Activated gamma-delta T cell treated with anti-CD3 and anti-CD28 coated beads, Interleukin-2, amount 50 U/mL, for 16 hours (primary cell): ENCODE measurements at regions not wholly inside any gene's neighbourhood (a gene's known extent, or its start where the extent isn't known, plus 50 kb on each side); places are given as distances from the start of the nearest gene placed in this dataset.
"Not testable (repeated sequence)": the region's sequence is repeated elsewhere in the genome, so short reads cannot be mapped to it uniquely, and the experiment has no call there.

Experiments used
- DNase-seq: peaks from one replicate; pipeline ENCODE4 v3.0.0-alpha.2; 2020; ENCODE audit warnings: low read depth

DNA sequence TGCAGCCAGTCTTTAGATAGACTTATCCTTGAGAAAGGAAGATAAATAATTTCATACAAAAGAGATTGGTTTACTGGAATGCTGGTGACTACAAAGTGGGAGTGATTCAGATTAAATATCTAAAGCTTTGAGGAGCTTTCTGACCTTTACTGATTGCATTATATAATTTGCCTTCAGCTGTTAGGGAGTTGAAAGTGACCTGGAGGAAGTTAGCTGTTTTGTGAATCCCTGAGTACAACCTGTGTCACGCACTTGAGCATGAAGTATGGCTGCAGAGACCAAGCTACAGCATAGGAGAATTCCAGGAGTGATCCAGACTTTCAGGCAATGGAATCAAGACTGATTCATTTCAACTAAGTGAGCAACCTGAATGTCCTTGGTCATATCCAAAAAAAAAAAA is 1848.3 kb upstream of the RAG2 start:
- no peak for DNase-seq

DNA sequence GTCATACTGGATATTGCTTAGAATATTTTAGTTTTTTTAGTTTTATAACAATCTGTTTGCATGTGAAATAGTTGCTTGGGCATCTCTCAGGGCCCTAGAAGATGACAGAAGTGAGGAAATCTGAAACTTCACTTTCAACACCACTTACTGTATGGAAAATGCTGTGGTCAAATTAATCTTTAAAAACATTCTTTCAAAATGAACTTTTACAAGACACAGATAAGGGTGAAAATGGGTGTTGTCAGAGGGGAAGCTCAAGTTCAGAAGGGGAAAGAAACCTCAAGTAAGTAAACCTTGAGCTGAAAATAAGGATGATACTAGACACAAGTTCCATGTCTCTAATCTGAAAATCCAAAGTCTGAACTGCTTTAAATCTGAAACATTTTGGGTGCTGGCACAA is 1840.1 kb upstream of the RAG2 start:
- DNase-seq = no peak

DNA sequence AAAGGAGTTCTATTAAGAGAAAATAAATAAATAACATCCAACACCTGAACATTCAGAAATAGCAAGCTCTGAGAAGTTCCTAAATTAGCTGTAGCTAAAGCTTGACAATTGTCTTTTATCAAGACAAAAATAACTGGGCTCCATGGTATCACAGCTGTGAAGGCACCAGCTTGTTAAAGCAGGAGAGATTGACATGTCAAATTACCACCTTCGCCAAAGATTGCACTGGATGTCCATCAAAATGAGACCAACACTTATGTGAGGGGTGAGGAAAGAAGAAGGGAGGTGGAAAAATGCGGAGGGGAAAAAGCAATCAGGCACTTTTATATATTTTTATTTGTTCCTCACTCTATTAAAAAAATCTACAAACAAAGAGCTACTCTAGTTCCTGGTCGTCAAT is 1827.5 kb upstream of the RAG2 start:
- DNase-seq = no peak

DNA sequence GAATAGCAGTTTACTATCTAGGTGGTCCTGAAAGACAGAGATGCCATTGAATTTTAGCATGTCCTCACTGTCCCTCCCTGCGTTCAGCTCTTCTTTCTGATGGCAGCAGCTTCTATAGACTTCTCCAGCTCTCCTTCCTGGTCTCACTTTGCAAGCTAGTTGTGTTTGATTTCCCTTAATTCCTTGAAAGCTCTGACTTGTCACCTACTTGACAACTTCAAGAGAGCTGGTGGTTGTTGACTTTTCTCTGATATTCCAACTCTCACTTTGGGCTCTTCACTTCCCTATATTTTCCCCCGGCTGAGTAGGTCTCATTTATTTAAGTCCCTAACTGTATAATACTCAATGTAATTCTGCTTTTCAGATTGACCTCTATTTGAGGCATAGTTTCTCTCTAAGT is 1825.0 kb upstream of the RAG2 start:
- no peak for DNase-seq

DNA sequence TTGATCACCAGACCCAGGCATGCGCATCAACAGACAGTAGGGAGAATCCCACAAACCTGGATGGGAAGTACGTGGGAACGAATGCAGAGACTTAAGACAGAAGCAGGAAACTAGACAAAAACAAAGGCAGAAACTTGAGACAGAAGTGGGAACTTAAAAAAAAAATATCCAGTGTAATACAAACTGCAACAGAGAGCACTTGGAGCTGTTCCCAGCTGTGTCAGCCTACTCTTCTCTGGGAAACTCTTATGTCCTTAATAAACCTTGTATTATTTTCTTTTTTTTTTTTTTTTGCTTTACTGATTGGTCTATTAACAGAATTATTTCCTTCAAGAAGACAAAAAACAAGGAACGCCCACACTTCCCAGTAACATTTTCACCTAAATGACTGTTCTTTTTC is 1818.1 kb upstream of the RAG2 start:
- no peak for DNase-seq

DNA sequence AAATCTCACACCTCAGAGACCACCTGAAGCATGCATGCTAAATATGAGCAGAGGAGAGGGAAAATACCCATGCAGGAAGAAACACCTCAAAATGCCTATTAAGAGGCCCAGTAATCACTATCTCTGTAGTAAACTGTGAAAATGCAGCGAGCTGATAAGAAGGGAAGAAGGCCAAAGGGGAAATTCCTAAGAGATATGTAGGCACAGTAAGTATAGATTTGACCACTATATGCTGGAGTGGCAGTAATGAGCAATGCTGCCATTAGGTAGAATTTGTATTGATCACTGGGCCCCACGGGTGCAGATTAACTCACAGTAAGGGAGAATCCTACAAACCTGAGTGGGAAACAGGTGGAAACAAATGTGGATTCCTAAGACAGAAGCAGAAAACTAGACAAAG is 1813.1 kb upstream of the RAG2 start:
- DNase-seq = no peak

DNA sequence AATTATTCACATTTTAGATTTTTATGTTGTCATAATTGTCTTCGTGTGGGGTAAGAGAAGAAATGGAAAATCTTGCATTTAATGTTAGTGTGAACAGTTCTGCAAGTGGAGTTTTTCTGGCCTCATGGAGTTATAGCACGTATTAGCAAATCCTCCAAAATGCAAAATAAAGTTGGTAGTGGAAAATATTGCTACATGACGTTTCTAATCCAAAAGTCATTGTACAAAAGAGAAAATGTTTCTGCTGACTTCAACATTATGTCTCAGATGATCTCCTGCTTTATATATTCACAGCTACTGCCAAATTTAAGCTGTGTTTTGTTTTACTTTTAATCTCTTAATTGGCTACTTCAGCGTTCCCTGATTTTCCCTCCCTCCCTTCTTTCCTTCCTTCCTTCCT is 1804.0 kb upstream of the RAG2 start:
- no peak for DNase-seq

DNA sequence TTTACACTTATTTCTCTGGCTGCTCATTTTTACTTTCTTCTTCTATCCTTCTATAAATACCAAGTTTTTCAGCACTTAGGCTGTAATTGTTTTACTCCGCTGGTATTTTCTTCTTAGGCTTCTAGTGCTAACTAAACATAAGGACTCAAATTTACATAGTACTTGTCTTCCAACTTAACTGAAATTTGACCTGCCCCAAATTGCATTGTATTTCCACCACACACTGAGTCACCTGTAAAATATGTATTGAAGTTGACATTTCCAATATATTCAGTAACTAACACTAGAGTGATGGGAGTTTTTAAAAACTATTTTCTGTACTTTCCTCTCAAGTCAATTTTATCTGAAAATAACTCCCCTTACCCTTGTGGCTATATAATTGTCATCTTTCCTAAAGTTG is 1794.1 kb upstream of the RAG2 start:
- DNase-seq = no peak

DNA sequence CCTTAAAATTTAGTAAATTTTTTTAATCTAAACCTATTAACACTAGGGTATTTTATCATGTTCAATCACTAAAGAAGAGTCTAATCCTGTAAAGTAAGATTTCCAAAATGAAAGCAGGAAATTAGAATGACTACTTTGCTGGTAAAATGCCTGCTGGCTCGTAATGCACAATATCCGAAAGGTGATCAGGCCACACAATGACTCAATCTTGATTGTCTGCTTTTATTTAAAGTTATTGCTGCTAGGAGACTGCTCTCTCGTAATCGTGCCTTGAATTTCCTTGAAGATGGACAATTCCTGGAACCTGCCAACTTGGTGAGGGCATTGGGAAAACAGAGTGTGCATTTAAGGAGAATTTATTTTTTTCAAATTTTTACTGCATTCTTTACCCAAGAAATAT is 1786.5 kb upstream of the RAG2 start:
- DNase-seq = no peak

DNA sequence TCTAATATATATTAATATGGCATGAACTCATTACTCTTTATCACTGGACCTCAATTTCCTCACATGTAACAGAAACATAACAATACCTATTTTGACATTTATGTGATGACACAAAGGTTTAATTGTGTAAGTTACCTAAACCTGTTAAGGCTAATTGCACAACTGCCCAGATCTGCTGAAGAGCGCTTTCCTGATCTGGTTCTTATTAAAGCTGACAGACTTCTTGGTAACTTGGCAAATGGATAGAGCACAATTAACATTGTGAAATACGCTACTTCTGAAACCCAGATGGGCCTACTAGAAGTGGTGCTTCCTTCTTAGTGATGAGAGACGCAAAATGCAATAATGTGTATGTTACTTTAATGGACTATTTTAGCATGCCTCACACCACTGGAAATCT is 1767.2 kb upstream of the RAG2 start:
- no peak for DNase-seq

DNA sequence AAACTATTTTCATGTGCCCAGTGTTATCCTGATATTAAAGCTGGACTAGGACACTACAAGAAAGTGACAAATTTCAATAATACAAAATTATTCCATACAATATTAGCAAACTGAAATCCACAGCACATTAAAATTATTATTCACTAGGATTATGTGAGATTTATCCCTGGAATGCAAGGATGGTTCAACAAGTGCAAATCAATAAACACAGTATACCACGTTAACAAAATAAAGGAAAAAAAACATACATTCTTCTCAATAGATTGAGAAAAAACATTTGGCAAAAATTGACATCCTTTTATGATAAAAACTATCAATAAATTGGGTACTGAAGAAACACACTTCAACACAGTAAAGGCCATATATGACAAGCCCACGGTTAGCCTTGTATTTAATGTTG is 1758.2 kb upstream of the RAG2 start:
- DNase-seq = no peak

DNA sequence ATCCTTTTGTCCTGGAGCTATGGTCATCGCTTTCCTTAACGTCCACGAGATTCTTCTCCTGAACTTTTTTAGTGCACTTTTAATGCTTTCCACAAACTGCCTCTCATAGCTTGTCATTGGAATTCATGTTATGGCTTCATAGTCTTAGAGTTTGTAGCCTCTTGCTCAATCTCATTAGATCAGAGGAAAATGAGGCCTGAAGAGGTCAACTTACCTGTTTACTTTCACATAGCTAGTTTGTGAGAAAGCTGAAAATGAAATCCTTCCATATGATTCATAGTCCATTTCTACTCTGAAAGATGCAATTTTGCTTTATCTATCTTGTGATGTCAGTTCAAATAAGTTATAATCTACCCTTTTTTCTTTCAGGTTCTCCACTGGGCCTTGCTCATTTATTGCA is 1747.2 kb upstream of the RAG2 start:
- no peak for DNase-seq

DNA sequence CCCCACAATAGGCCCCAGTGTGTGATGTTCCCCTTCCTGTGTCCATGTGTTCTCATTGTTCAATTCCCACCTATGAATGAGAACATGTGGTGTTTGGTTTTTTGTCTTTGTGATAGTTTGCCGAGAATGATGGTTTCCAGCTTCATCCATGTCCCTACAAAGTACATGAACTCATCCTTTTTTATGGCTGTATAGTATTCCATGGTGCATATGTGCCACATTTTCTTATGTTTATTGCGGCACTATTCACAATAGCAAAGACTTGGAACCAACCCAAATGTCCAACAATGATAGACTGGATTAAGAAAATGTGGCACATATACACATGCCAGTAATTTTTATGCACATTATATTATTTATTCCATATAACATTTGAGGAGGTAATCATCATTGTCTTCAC is 1743.6 kb upstream of the RAG2 start:
- DNase-seq = not testable (repeated sequence)

DNA sequence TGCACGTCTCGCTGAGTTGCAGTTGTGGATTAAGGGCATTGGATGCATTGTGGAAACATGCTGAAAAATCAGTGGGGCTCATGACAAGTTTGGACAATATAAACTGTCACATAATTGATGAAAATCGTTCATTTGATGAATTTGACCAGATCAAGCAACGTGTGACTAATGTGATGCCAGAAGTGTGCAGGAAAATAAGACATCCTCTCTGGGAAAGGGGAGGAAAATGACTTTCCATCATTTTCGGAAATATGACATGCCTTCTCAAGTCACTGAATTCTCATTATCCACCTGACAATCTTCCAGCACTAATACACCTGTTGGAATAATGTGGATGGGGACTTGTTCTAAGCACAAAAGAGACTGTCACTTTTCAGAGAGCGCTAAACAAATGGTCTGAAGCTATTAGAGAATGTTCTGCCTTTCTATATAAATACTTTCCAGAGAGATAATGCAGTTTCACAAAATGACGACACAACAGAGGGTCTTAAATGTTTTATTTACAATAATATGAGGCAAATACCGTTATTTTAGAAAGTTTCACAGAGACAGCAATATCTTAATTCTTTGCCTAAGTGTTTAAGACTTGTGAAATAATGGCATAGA is 1741.9 kb upstream of the RAG2 start:
- DNase-seq = no peak

DNA sequence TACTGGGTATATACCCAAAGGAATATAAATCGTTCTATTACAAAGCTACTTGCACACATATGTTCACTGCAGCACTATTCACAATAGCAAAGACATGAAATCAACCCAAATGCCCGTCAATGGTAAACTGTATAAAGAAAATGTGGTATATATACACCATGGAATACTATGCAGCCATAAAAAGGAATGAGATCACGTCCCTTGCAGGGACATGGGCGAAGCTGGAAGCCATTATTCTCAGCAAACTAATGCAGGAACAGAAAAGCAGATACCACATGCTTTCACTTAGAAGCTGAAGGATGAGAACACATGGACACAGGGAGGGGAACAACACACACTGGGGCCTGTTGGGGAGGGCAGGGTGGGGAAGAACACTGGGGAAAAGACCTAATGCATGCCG is 1740.0 kb upstream of the RAG2 start:
- not testable (repeated sequence) for DNase-seq

DNA sequence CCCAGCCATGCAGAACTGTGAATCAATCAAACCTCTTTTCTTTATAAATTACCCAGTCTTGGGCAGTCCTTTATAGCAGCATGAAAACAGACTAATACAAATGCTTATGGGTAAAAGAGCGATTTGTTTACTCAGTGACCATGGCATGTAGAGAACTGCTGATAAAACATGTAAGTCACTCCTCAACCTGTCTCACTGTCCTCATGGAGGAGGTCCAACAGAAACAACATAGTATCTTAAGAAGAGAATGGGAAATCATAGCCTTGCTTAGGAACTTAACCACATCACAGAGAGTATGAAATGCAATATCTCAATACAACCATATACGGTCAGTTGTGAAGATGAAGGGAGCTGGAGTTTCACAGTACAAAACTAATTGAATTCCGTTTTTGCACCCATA is 1734.0 kb upstream of the RAG2 start:
- DNase-seq = no peak

DNA sequence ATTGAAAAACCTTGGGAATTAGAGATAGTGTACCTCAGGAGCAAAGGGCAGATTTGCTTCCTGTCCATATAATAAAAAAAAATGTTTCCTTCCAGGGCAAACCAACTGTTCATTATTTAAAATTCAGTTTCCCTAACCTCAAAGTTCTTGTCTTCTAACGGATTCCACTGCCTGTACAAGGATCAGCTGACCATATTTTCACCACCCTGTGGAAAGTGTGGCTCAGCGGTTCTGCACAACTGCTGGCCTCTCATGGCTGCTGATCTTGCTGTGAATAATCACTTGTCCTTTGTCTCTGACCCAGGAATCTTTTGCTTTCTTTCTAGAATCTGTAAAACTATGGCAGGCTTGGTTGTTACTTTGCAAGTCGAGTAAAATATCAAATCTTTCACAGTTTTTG is 1732.5 kb upstream of the RAG2 start:
- no peak for DNase-seq

DNA sequence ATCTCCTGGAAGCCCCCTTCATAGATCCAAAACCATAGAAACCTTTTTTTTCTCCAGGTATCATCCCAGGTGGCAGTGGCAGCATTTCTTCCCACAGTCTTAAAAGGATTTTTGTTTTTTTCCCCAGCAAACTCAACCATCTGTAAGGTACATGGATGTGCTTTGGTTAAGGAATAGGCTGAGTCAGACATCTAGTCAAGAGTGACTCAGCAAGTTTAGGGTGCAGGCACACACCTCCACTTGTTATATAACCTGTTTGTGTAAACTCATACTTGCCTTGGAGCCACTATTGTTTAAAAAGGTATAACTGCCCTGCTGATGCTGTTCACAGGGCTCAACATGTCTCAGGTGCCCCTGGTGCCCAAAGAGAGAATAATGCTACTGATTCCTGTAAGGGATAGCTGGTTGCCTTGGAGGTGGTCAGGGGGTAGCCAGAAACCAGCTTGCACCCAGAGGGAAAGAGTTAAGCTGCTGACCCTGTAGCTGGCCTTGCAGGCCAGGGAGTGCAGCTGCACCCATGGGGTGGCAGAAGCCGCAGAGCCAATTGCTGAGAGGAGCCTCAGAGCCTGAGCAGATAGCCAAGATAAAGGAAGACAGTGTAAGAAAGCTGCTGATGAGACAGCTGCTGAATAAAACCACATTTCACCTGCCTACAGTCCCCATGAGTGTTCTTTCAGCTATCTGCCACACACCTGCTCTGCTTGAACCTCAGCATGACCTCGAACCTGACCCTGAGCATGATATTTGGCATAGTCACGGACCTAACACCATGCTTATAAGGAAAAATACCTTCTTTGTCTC is 1726.1 kb upstream of the RAG2 start:
- DNase-seq = no peak

DNA sequence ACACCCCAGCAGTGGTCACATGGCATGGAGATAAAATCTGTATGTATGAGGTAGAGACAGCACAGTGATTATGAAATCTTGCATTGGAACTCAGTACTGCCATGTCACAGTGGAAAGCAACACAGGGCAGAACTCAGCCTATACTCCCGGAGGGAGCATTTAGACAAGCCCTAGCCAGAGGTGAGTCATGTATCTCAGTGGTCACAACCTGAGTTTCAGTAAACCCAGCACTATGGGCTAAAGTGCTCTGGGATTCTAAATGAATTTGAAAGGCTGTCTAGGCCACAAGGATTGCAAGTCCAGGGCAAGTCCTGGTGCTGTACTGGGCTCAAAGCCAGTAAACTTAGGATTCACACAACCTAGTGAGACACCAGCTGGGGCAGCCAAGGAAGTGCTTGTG is 1717.1 kb upstream of the RAG2 start:
- DNase-seq = no peak

DNA sequence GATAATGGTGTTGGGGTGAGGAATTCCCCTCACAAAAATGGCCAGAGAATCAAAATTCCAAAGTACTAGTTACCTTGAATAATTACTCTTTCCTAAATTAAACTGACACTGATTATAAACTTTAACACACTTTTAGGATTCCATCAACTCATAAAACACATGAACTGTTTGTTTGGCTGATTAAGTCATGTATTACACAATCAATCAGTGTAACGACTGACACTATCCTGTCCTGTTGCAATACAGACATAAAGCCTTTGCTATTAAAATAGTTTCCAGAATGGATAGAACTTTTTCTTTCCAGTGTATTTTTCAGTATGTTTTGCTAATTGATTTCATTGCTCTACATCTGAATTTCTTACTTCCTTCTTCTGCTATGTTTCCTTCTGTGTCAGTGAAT is 1709.4 kb upstream of the RAG2 start:
- no peak for DNase-seq

DNA sequence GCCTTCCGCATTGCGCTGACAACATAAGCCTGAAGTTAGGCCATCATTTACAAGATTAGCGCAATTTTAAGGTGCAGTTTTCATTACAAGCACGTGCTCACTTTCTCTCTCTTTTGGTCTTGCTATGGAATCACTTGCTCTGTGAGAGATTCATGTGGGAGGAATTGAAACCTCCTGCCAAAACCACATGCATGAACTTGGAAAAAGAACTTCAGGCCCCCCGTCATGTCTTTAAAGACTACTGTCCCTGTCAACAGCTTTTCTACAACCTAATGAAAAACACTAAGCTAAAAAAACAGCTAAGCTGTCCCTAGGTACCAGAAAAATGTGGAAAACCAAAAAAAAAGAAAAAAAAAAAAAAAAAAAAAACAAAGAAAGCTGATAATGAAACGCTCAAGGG is 1707.6 kb upstream of the RAG2 start:
- no peak for DNase-seq

DNA sequence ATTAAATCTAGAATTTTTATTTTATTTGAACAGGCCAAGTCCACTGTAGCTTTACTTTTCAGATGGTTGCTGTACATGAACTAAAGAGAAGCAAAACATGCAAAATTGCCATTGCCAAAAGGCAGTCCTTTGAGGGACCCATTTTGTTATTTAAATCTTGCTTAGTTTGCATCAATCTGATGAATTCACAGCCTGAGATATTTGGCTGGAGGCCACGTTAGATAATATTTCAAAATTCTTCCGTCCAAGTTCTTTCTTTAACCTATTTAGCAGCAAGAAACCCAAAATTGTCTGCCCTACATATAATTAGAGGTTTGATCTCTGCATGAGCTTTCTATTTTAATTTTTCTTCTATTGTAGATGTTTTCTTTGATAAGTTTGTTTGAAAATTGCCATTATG is 1706.9 kb upstream of the RAG2 start:
- DNase-seq = no peak

DNA sequence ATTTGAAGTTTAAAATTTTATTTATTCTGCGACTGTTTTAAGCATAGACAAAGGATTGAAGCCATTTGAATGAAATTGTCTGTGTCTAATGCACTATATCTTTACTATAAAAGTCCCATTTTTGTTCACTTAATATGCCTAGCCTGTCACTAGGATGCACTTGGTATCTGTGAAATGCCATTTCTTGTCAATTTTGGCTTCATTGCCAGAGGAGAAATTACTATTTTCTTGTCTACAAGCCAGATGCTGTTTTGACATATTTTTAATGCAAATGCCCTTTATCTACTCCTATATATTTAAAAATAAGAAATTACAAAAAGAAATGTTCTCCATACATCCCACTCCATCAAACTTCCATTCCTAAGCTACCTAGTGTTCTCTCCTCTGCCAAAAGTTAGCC is 1704.5 kb upstream of the RAG2 start:
- no peak for DNase-seq

DNA sequence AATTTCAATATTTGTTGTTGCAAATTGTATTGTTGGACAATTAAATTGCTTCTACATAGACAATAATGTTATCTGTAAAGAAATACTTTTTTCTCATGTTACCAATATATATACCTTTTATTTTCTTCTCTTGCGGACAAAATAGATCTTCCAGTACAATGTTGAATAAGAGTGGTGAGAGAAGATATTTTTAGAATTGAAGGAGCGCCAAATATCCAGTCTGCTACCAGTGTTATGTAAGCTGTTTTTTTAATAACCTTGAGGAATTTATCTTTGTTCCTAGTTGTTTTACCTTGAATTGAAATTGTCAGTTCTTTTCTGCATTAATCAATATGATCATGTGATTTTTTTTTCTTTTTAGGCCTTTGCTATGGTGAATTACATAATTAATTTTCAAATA is 1702.5 kb upstream of the RAG2 start:
- DNase-seq = no peak
